ENCODE measurements at regions not wholly inside any gene's neighbourhood (a gene's known extent, or its start where the extent isn't known, plus 50 kb on each side); places are given as distances from the start of the nearest gene placed in this dataset.

GRCh38 chr4:144861471-144861870 is 215.5 kb downstream of the HHIP start:
- no peak for TF ChIP-seq POLR2A (IDR thresholded peaks at IDR 0.05)
- TF ChIP-seq, protein P1, sequence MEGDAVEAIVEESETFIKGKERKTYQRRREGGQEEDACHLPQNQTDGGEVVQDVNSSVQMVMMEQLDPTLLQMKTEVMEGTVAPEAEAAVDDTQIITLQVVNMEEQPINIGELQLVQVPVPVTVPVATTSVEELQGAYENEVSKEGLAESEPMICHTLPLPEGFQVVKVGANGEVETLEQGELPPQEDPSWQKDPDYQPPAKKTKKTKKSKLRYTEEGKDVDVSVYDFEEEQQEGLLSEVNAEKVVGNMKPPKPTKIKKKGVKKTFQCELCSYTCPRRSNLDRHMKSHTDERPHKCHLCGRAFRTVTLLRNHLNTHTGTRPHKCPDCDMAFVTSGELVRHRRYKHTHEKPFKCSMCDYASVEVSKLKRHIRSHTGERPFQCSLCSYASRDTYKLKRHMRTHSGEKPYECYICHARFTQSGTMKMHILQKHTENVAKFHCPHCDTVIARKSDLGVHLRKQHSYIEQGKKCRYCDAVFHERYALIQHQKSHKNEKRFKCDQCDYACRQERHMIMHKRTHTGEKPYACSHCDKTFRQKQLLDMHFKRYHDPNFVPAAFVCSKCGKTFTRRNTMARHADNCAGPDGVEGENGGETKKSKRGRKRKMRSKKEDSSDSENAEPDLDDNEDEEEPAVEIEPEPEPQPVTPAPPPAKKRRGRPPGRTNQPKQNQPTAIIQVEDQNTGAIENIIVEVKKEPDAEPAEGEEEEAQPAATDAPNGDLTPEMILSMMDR (IDR thresholded peaks at IDR 0.05), result no peak
